ENCODE measurements at regions not wholly inside any gene's neighbourhood (a gene's known extent, or its start where the extent isn't known, plus 50 kb on each side); places are given as distances from the start of the nearest gene placed in this dataset.
A peak's percentile ranks its signal among the peaks of the same experiment; 100 is the strongest.

GRCh38 chr5:3954199-3954598 lies 358.6 kb downstream of the IRX1 start:
- Histone ChIP-seq H3K36me3 (peaks cover 0 to 10% (median 0%) of the 10 kb centered on the region in 11 experiments; a peak in 2 of 22 replicates), H3K4me3 (peak overlapping the region in 5 of 10 experiments; percentile 3 to 43 (median 18); a peak in 3 of 20 replicates), H3K9ac (peak overlapping the region in 9 of 11 experiments; percentile 63 to 86 (median 81); a peak in 18 of 22 replicates), H3K9me3 (replicated peaks in 1 of 11) (peaks cover 27 to 83% (median 48%) of the 10 kb centered on the region in 11 experiments), H3K4me2 (peak overlapping the region; percentile 62 to 79 (median 73)), H3K27ac (peak overlapping the region in 10 of 11 experiments; percentile 68 to 99 (median 98); a peak in 19 of 22 replicates), H4K20me1 (no peaks in the 10 kb centered on the region), H3K27me3 (no peaks in the 10 kb centered on the region), H3K4me1 (peaks cover 34 to 82% (median 64%) of the 10 kb centered on the region in 10 experiments)
- peak in 9 of 11 experiments; percentile 91 to 98 (median 97); a peak in 19 of 22 replicates for TF ChIP-seq Cebpa-rat (IDR thresholded peaks at IDR 0.05)

GRCh38 chr5:3954633-3955032 lies 359.0 kb downstream of the IRX1 start:
- H3K9me3 ChIP-seq (replicated peaks in 1 of 11), result peaks cover 26 to 79% (median 43%) of the 10 kb centered on the region in 11 experiments
- peak overlapping the region in 10 of 11 experiments; percentile 68 to 99 (median 98); a peak in 20 of 22 replicates for H3K27ac ChIP-seq
- peak overlapping the region in 3 of 10 experiments; percentile 4 to 43 (median 32); a peak in 3 of 20 replicates for H3K4me3 ChIP-seq
- no peaks in the 10 kb centered on the region for H4K20me1 ChIP-seq
- H3K27me3 ChIP-seq, result no peaks in the 10 kb centered on the region
- H3K36me3 ChIP-seq, result peaks cover 0 to 10% (median 0%) of the 10 kb centered on the region in 11 experiments; a peak in 2 of 22 replicates
- H3K4me1 ChIP-seq, result peaks cover 39 to 82% (median 66%) of the 10 kb centered on the region in 10 experiments
- H3K9ac ChIP-seq, result peak overlapping the region in 9 of 11 experiments; percentile 63 to 86 (median 81); a peak in 17 of 22 replicates
- peak overlapping the region; percentile 62 to 79 (median 73) for H3K4me2 ChIP-seq
- TF ChIP-seq Cebpa-rat (IDR thresholded peaks at IDR 0.05), result no peak

GRCh38 chr5:3957658-3958057 lies 362.0 kb downstream of the IRX1 start:
- peak overlapping the region in 7 of 11 experiments; percentile 81 to 92 (median 87); a peak in 13 of 22 replicates for H3K4me2 ChIP-seq

GRCh38 chr5:3958389-3958788 lies 362.8 kb downstream of the IRX1 start:
- H3K9ac ChIP-seq, result peak overlapping the region in 3 of 11 experiments; percentile 70 to 80 (median 74); a peak in 6 of 22 replicates
- H3K9me3 ChIP-seq (replicated peaks in 1 of 11), result peaks cover 0 to 48% (median 16%) of the 10 kb centered on the region in 11 experiments; a peak in 15 of 22 replicates
- H3K4me1 ChIP-seq, result peaks cover 66 to 98% (median 87%) of the 10 kb centered on the region in 10 experiments
- peak overlapping the region; percentile 38 to 92 (median 86); a peak in 21 of 22 replicates for H3K4me2 ChIP-seq
- H4K20me1 ChIP-seq, result no peaks in the 10 kb centered on the region
- H3K36me3 ChIP-seq, result peaks cover 0 to 4% (median 0%) of the 10 kb centered on the region in 11 experiments; a peak in 1 of 22 replicates
- H3K27ac ChIP-seq, result peak overlapping the region in 9 of 11 experiments; percentile 42 to 97 (median 85); a peak in 17 of 22 replicates
- no peak for TF ChIP-seq Cebpa-rat (IDR thresholded peaks at IDR 0.05)
- H3K27me3 ChIP-seq, result no peaks in the 10 kb centered on the region
- no peak overlapping the region for H3K4me3 ChIP-seq

More at GRCh38 chr5:3957658-3958057, 362.0 kb downstream of the IRX1 start:
- H4K20me1 ChIP-seq, result no peaks in the 10 kb centered on the region
- peaks cover 0 to 2% (median 0%) of the 10 kb centered on the region in 11 experiments; a peak in 1 of 22 replicates for H3K36me3 ChIP-seq
- H3K4me1 ChIP-seq, result peaks cover 60 to 98% (median 87%) of the 10 kb centered on the region in 10 experiments
- peaks cover 4 to 49% (median 16%) of the 10 kb centered on the region in 11 experiments; a peak in 17 of 22 replicates for H3K9me3 ChIP-seq (replicated peaks in 1 of 11)
- TF ChIP-seq Cebpa-rat (IDR thresholded peaks at IDR 0.05), result no peak
- H3K27me3 ChIP-seq, result no peaks in the 10 kb centered on the region
- peak overlapping the region in 7 of 11 experiments; percentile 85 to 99 (median 97); a peak in 11 of 22 replicates for H3K27ac ChIP-seq
- H3K4me3 ChIP-seq, result no peak overlapping the region
- no peak overlapping the region for H3K9ac ChIP-seq

- H3K27me3 ChIP-seq, result no peaks in the 10 kb centered on the region
- H3K9me3 ChIP-seq (replicated peaks in 1 of 11), result peaks cover 4 to 44% (median 26%) of the 10 kb centered on the region in 11 experiments; a peak in 21 of 22 replicates
- peak overlapping the region in 9 of 11 experiments; percentile 64 to 97 (median 85); a peak in 18 of 22 replicates for H3K27ac ChIP-seq
- H3K4me3 ChIP-seq, result peak overlapping the region in 9 of 10 experiments; percentile 22 to 57 (median 44); a peak in 15 of 20 replicates
- TF ChIP-seq Cebpa-rat (IDR thresholded peaks at IDR 0.05), result peak in 6 of 11 experiments; percentile 50 to 83 (median 62); a peak in 11 of 22 replicates
- H3K36me3 ChIP-seq, result peaks cover 0 to 4% (median 0%) of the 10 kb centered on the region in 11 experiments; a peak in 1 of 22 replicates
- no peaks in the 10 kb centered on the region for H4K20me1 ChIP-seq
- H3K9ac ChIP-seq, result peak overlapping the region in 9 of 11 experiments; percentile 36 to 80 (median 74); a peak in 17 of 22 replicates
- H3K4me1 ChIP-seq, result peaks cover 58 to 74% (median 68%) of the 10 kb centered on the region in 10 experiments
- peak overlapping the region; percentile 81 to 95 (median 87) for H3K4me2 ChIP-seq
These were observed 366.5 kb downstream of the IRX1 start for GRCh38 chr5:3962113-3962512.

GRCh38 chr5:3963652-3964051 lies 368.0 kb downstream of the IRX1 start:
- peak overlapping the region in 9 of 11 experiments; percentile 64 to 97 (median 85); a peak in 14 of 22 replicates for H3K27ac ChIP-seq
- H3K4me3 ChIP-seq, result peak overlapping the region in 1 of 10 experiments; percentile 44; a peak in 1 of 20 replicates
- no peak overlapping the region for H3K9ac ChIP-seq
- H3K4me2 ChIP-seq, result peak overlapping the region; percentile 81 to 95 (median 87); a peak in 17 of 22 replicates
- H3K27me3 ChIP-seq, result no peaks in the 10 kb centered on the region
- TF ChIP-seq Cebpa-rat (IDR thresholded peaks at IDR 0.05), result no peak
- H3K36me3 ChIP-seq, result peaks cover 0 to 4% (median 0%) of the 10 kb centered on the region in 11 experiments; a peak in 1 of 22 replicates
- no peaks in the 10 kb centered on the region for H4K20me1 ChIP-seq
- peaks cover 49 to 59% (median 55%) of the 10 kb centered on the region in 10 experiments for H3K4me1 ChIP-seq
- H3K9me3 ChIP-seq (replicated peaks in 1 of 11), result peaks cover 19 to 47% (median 37%) of the 10 kb centered on the region in 11 experiments

GRCh38 chr5:3980156-3980555 lies 384.5 kb downstream of the IRX1 start:
- Histone ChIP-seq H3K4me2 (0 out of 22 replicates have a peak overlapping the region, but pooled peaks of 1 of the 11 experiments have one; percentile 8), H3K4me3 (no peak overlapping the region), H3K9me3 (replicated peaks in 1 of 11) (peaks cover 14 to 39% (median 18%) of the 10 kb centered on the region in 11 experiments), H3K36me3 (no peaks in the 10 kb centered on the region), H3K27ac (no peak overlapping the region), H3K9ac (no peak overlapping the region), H4K20me1 (no peaks in the 10 kb centered on the region), H3K27me3 (no peaks in the 10 kb centered on the region), H3K4me1 (peaks cover 0 to 13% (median 11%) of the 10 kb centered on the region in 10 experiments; a peak in 14 of 20 replicates)
- TF ChIP-seq Cebpa-rat (IDR thresholded peaks at IDR 0.05), result no peak

GRCh38 chr5:3987867-3988266 lies 392.2 kb downstream of the IRX1 start:
- Histone ChIP-seq H3K27me3 (no peaks in the 10 kb centered on the region), H3K9me3 (replicated peaks in 1 of 11) (peaks cover 23 to 62% (median 33%) of the 10 kb centered on the region in 11 experiments), H3K36me3 (peaks cover 0 to 14% (median 0%) of the 10 kb centered on the region in 11 experiments; a peak in 3 of 22 replicates), H4K20me1 (no peaks in the 10 kb centered on the region), H3K4me1 (peaks cover 3 to 44% (median 34%) of the 10 kb centered on the region in 10 experiments; a peak in 19 of 20 replicates), H3K4me2 (no peak overlapping the region), H3K4me3 (no peak overlapping the region), H3K27ac (peak overlapping the region in 3 of 11 experiments; percentile 8 to 98 (median 42); a peak in 2 of 22 replicates), H3K9ac (no peak overlapping the region)
- no peak for TF ChIP-seq Cebpa-rat (IDR thresholded peaks at IDR 0.05)

All from BLaER1 treated with 17β-estradiol and CSF1 and Interleukin-3, amounts not matched to agents 10 nM and 100 nM (cell line).